ENCODE measurements at regions not wholly inside any gene's neighbourhood (a gene's known extent, or its start where the extent isn't known, plus 50 kb on each side); places are given as distances from the start of the nearest gene placed in this dataset.
"Not testable (repeated sequence)": the region's sequence is repeated elsewhere in the genome, so short reads cannot be mapped to it uniquely, and the experiment has no call there.

- DNase-seq = no peak
Observed at GRCh38 chr3:78090382-78090781, 1050.5 kb downstream of the ROBO2 start.

DNA sequence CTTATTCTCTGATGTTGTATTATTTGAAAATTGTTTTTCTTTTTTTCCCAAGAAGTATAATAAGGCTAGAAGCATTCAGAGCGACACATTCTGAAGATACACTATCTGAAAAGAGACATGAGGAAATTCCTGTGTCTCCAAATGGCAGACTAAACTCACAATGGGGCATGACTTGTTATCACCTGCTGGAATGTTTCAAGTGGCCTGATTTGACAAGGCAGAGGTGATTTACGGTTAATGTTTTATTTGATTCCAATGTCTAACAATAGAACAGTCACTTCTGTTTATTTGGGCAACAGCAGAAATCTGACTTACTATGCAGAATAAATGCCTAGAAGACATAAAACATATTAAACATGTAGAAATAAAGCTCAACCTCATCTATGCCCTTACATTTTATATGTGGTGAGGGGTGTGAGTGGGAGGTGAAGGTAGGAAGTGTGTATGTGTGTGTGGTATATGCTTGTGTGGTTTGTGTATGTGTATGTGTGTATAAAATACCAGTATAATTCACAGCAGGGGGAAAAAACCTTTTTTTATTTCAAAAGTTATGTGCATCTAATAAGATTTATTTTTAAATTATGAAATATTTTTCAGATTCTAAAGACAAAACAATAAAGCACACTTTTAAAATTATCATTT, 1051.7 kb downstream of the ROBO2 start:
- no peak for DNase-seq

- not testable (repeated sequence) for DNase-seq
Observed at GRCh38 chr3:78092574-78092973, 1052.7 kb downstream of the ROBO2 start.

GRCh38 chr3:78096488-78097255, 1056.8 kb downstream of the ROBO2 start:
- DNase-seq = no peak

DNA sequence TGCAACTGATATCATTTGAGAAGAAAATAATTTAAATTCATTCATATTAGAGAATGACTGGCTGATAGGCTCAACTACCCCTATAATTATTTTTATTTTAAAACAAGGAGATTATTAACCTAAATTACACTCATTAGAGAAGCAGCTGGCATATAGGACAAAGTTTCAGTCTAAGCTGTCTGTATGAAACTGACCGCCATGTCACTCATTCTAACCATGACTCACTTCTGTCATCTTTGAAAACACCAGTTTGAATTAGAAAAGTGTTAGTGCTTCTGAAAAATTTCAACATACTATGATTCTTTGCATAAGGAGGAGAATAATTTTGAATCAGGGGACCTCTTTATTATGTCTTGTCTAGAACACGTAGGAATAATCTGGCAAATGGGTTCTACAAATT, 1058.5 kb downstream of the ROBO2 start:
- no peak for DNase-seq

- DNase-seq = no peak
Observed at GRCh38 chr3:78101384-78101783, 1061.5 kb downstream of the ROBO2 start.

GRCh38 chr3:78108269-78108961, 1068.5 kb downstream of the ROBO2 start:
- not testable (repeated sequence) for DNase-seq

GRCh38 chr3:78112291-78113010, 1072.6 kb downstream of the ROBO2 start:
- DNase-seq = no peak

GRCh38 chr3:78115983-78116382, 1076.1 kb downstream of the ROBO2 start:
- DNase-seq = no peak

DNA sequence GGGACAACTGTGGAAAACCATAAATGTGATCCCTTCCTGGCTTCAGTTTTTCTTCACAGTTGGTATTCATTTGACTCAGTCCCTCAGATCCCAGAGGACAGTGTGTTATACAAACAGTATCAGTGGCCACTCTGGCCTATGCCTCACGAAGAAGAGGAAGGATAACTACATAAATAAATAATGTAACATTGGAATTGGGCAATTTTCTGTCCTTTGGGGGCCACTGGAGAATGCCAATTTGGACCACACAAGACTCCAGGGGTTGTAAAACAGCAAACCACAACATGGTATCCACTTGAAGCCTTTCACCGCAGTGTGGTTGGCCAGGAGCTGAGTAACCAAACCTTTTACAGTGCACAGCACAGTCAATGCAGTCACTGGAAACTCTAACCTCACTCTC, 1077.0 kb downstream of the ROBO2 start:
- no peak for DNase-seq

GRCh38 chr3:78123058-78123457, 1083.2 kb downstream of the ROBO2 start:
- no peak for DNase-seq

GRCh38 chr3:78129707-78130106, 1089.8 kb downstream of the ROBO2 start:
- DNase-seq = no peak

DNA sequence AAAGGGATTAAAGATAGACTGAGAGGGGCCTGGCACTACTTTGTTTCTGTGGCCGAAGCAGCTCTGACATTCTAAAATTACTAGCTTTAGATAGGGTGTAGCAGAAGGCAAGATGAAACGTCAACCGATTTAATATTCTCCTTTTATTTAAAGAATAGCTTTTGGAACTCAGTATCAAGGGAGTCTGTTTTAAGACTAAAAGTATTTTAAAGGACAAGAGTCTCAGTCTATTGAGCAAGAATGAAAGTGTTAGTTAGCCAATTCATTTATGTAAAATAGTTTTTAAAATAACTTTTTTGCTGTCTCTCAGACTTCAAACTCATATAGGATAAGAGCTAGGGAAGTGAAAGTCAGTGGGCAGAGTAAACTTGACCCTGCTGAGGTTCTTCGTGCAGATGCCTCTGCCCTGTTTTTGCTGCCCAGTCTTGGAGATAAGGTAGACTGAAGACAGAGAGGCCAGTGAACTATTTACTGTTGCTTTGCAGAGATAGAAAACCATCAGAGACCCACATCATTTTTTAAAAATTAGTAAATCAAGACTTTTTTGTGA, 1090.9 kb downstream of the ROBO2 start:
- DNase-seq = no peak

DNA sequence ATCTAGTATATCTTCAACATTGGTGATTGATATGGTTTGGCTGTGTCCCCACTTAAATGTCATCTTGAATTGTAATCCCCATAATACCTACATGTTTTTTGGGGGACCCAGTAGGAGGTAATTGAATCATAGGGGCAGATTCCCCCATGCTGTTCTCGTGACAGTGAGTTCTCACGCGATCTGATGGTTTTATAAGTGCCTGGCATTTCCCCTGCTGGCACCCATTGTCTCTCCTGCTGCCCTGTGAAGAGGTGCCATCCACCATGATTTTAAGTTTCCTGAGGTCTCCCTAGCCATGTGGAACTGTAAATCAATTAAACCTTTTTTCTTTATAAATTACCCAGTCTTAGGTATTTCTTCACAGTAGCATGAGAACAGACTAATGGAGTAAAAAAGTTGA, 1094.6 kb downstream of the ROBO2 start:
- no peak for DNase-seq

DNA sequence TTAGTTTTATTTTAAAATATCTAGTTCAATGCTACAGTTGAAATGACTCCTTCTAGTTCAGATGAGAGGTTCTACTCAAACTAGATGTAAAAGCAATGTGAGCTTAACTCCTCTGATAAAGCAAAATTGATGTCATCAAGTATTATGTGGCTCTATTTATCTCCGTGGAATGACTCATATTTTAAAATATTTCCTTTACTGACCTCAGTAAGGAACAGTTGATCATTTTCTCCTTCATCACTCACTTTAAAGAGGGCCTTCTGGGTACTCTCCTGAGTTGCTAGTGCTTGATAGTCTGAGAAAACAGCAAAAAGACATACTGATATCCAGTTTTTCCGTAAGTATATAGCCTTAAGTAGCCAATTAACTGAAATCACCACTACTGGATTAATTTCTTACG, 1099.3 kb downstream of the ROBO2 start:
- no peak for DNase-seq

GRCh38 chr3:78140274-78140673, 1100.4 kb downstream of the ROBO2 start:
- DNase-seq = no peak

GRCh38 chr3:78140866-78141265, 1101.0 kb downstream of the ROBO2 start:
- no peak for DNase-seq

DNA sequence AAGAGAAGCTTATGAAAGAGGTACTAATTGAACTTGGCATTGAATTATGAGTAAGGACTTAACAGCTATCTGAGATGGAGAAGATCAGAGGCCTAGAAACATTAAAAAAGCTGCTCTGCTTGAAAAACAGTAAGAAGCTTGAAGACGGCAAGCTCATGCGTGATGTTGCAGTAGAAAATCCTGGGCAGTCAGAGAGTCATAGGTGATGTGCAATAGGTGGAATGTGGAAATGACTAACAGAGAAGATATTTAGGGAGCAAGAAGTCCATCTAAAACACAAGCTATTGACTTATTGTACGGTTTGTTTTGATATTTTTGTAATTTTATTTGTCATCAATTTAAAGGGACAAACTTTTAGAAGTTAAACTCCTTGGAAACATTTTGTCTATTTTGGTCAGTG, 1101.4 kb downstream of the ROBO2 start:
- no peak for DNase-seq

DNA sequence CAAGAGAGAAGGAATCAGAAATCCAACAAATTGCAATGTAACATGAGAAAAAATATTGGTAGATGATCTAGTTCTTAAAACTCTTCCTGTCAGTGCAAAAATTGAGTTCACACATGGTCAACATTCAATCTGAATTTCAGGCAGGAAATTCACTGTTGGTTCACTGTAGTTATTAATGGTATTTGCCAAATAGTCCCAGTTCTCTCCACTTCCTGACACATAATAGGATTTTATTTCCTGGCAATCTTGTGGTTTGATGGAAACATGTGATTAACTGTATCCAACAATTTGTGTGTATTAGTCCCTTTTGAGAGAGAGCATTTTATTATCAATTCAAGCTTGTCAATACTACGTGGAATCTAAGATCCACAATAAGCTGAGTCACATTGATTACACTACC, 1103.1 kb downstream of the ROBO2 start:
- DNase-seq = no peak

DNA sequence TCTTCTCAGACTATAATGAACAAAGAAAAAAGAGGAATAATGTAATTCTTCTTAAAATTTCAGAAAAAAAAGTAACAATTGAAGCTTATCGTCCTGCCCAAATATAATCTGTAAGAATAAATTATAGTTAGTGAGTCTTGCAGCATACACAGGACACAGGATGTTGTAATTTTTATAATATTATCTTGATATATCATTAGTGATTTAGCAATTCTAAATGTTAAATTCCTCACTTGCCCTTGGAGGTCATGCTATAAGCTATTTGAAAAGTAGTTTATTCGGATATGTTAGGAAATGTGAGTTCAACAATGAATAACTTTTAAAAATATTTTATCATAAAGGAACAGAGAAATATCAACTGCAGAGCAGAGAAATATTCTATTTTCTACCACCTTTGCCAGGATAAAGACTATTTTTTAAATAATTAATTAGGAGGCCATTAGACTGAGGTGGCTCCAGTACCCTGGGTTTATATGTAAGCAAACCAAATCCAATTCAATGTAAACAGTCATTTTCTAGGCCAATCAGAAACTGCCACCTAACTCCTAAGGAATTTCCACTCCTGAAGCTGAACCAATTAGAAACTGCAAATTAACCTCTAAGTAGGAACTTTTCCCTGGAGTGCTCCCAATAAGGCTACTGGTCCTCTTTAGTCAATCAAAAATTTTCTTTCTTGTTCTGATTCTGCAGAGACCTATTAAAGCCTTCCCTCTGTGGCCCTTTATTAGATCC, 1109.3 kb downstream of the ROBO2 start:
- DNase-seq = no peak

DNA sequence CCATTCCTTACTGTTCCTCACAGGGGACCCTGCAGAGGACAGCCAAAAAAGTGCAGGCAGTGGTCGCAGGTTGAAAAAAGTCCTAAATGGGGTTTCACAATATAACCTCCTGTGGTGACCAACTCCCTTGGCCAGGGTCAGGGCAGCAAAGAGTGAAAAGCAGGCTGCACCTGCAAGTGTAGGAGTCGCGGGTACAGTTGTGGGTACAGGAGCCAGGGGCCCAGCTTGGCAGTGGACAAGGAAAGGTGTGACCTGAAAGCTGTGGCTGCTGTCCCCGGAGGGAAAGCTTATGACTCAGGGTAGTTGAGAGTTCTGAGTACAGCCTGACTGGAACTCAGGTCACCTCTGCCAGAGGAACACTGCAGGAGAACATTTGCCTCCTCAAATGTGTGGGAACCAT, 1114.1 kb downstream of the ROBO2 start:
- DNase-seq = no peak

GRCh38 chr3:78154521-78155186, 1114.8 kb downstream of the ROBO2 start:
- DNase-seq = no peak
